Kasumi-1 (cell line): ENCODE measurements at regions not wholly inside any gene's neighbourhood (a gene's known extent, or its start where the extent isn't known, plus 50 kb on each side); places are given as distances from the start of the nearest gene placed in this dataset.
A peak's percentile ranks its signal among the peaks of the same experiment; 100 is the strongest.

ENCODE experiments used
- DNase-seq, 2 experiments: peaks; one replicate each; lab custom pipeline; 2025; lab: John Stamatoyannopoulos, UW

- DNase-seq, result no peak
These were observed 52.7 kb upstream of the ALK start for GRCh38 chr2:29974086-29974485.

GRCh38 chr2:29977284-29977683 is 55.9 kb upstream of the ALK start:
- no peak for DNase-seq

GRCh38 chr2:29981402-29981801 is 60.0 kb upstream of the ALK start:
- no peak for DNase-seq

- no peak for DNase-seq
These were observed 61.9 kb upstream of the ALK start for GRCh38 chr2:29983308-29983707.

- no peak for DNase-seq
These were observed 65.8 kb upstream of the ALK start for GRCh38 chr2:29987146-29987545.

- DNase-seq, result no peak
These were observed 68.7 kb upstream of the ALK start for GRCh38 chr2:29990129-29990528.

- no peak for DNase-seq
These were observed 69.7 kb upstream of the ALK start for GRCh38 chr2:29991086-29991485.

GRCh38 chr2:29995241-29995640 is 73.9 kb upstream of the ALK start:
- no peak for DNase-seq

GRCh38 chr2:30003128-30003527 is 81.7 kb upstream of the ALK start:
- DNase-seq, result no peak

GRCh38 chr2:30022444-30023071 is 101.2 kb upstream of the ALK start:
- DNase-seq, result no peak

GRCh38 chr2:30024281-30024680 is 102.9 kb upstream of the ALK start:
- DNase-seq, result no peak

- peak; percentile 28 to 29 for DNase-seq
These were observed 105.0 kb upstream of the ALK start for GRCh38 chr2:30026091-30027055.

GRCh38 chr2:30029804-30030203 is 108.4 kb upstream of the ALK start:
- DNase-seq, result no peak

- DNase-seq, result no peak
These were observed 109.0 kb upstream of the ALK start for GRCh38 chr2:30030361-30030760.

GRCh38 chr2:30031184-30031583 is 109.8 kb upstream of the ALK start:
- DNase-seq, result no peak

- DNase-seq, result no peak
These were observed 112.6 kb upstream of the YPEL5 start for GRCh38 chr2:30034052-30034775.

GRCh38 chr2:30037016-30037415 is 109.8 kb upstream of the YPEL5 start:
- DNase-seq, result no peak

- DNase-seq, result no peak
These were observed 108.4 kb upstream of the YPEL5 start for GRCh38 chr2:30038419-30038818.

GRCh38 chr2:30039101-30039500 is 107.7 kb upstream of the YPEL5 start:
- DNase-seq, result no peak

- no peak for DNase-seq
These were observed 106.7 kb upstream of the YPEL5 start for GRCh38 chr2:30040147-30040546.

- DNase-seq, result no peak
These were observed 104.9 kb upstream of the YPEL5 start for GRCh38 chr2:30041884-30042283.

GRCh38 chr2:30046396-30046795 is 100.4 kb upstream of the YPEL5 start:
- no peak for DNase-seq

GRCh38 chr2:30046979-30047378 is 99.8 kb upstream of the YPEL5 start:
- DNase-seq, result no peak
